GM23338 (cell line): ENCODE measurements at regions not wholly inside any gene's neighbourhood (a gene's known extent, or its start where the extent isn't known, plus 50 kb on each side); places are given as distances from the start of the nearest gene placed in this dataset.

Experiments used
- CREB1 ChIP-seq: fragments of 250-450 bp; sonication (Bioruptor Pico); IDR thresholded peaks from 2 replicates; pipeline ENCODE4 v1.5.0; 2020; ENCODE audit warnings: low read depth, mild to moderate bottlenecking, moderate library complexity
- EZH2 ChIP-seq: fragments of 200-600 bp; sonication (generic); IDR thresholded peaks from one replicate; pipeline ENCODE4 v1.8.0; 2017; ENCODE audit warnings: antibody characterized with exemption, mild to moderate bottlenecking, low read depth; ENCODE audit not compliant: unreplicated experiment
- POLR2AphosphoS5 ChIP-seq: IDR thresholded peaks from 2 replicates; pipeline ENCODE4 v1.6.1; 2016; ENCODE audit warnings: antibody characterized with exemption, low read depth
- REST ChIP-seq: IDR thresholded peaks from one replicate; pipeline ENCODE4 v1.6.1; 2018; ENCODE audit warnings: antibody characterized with exemption; ENCODE audit not compliant: unreplicated experiment
- ZNF331 ChIP-seq: fragments of 250-450 bp; sonication (Bioruptor Pico); IDR thresholded peaks from 2 replicates; pipeline ENCODE4 v1.5.0; 2020; ENCODE audit warnings: low read depth, mild to moderate bottlenecking, moderate library complexity
- TF ChIP-seq, protein P1 (sequence below), 2 experiments: fragments of 200-600 bp in 1 of 2; sonication (generic) in 1 of 2; conservative IDR thresholded peaks; 2 replicates each; pipeline versions ENCODE4 v1.5.1 to v1.6.1; 2016 to 2017; ENCODE audit warnings: antibody characterized with exemption in 2 of 2, low read depth in 2 of 2, mild to moderate bottlenecking in 2 of 2, moderate library complexity in 1 of 2

DNA sequence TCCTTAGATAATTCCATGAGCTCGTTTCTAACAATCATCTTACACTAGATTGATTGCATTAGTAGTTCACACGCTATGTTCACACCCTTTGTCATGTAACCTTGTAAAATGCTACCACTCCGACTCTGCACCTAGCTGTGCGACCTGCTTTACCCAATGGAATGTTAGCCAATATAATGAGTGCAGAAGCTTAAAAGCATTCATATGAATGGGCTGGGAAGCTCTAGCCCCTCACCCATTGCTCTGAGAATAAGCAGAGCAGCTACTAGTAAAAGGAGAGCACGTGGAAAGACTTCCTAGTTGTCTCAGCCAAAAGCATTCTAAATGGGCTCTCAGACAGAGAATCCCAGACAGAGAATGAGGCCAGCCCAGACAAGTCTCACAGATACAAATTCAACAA is 410.6 kb upstream of the UBE2E2 start:
- TF ChIP-seq, protein P1, sequence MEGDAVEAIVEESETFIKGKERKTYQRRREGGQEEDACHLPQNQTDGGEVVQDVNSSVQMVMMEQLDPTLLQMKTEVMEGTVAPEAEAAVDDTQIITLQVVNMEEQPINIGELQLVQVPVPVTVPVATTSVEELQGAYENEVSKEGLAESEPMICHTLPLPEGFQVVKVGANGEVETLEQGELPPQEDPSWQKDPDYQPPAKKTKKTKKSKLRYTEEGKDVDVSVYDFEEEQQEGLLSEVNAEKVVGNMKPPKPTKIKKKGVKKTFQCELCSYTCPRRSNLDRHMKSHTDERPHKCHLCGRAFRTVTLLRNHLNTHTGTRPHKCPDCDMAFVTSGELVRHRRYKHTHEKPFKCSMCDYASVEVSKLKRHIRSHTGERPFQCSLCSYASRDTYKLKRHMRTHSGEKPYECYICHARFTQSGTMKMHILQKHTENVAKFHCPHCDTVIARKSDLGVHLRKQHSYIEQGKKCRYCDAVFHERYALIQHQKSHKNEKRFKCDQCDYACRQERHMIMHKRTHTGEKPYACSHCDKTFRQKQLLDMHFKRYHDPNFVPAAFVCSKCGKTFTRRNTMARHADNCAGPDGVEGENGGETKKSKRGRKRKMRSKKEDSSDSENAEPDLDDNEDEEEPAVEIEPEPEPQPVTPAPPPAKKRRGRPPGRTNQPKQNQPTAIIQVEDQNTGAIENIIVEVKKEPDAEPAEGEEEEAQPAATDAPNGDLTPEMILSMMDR (conservative IDR thresholded peaks at IDR 0.05; ENCODE audit: low read depth in 2 of 2), result no peak
- no peak for TF ChIP-seq REST
- TF ChIP-seq CREB1 (CRISPR knock-in tag), result no peak
- no peak for TF ChIP-seq POLR2AphosphoS5
- no peak for TF ChIP-seq EZH2
- TF ChIP-seq ZNF331 (CRISPR knock-in tag), result no peak
